Mesothelial cell of epicardium (in vitro differentiated cells): ENCODE measurements at regions not wholly inside any gene's neighbourhood (a gene's known extent, or its start where the extent isn't known, plus 50 kb on each side); places are given as distances from the start of the nearest gene placed in this dataset.

Source experiments
- DNase-seq, 2 experiments: peaks; one replicate each; pipeline ENCODE4 v3.0.0; 2021; ENCODE audit warnings: low spot score in 2 of 2; ENCODE audit not compliant: unreplicated experiment in 2 of 2
- H3K27ac Mint-ChIP-seq: 2 replicates; pipeline ENCODE4 v1.8.0; 2021; ENCODE audit warnings: mixed read lengths
- H3K27me3 Mint-ChIP-seq: 2 replicates; pipeline ENCODE4 v1.8.0; 2021; ENCODE audit warnings: low read depth, mixed read lengths
- H3K36me3 Mint-ChIP-seq: 2 replicates; pipeline ENCODE4 v1.8.0; 2021; ENCODE audit warnings: mixed read lengths
- H3K4me1 Mint-ChIP-seq: 2 replicates; pipeline ENCODE4 v1.8.0; 2021; ENCODE audit warnings: mixed read lengths
- H3K4me3 Mint-ChIP-seq: 2 replicates; pipeline ENCODE4 v1.8.0; 2021; ENCODE audit warnings: mild to moderate bottlenecking, moderate library complexity, mixed read lengths
- H3K9me3 Mint-ChIP-seq: 2 replicates; pipeline ENCODE4 v1.8.0; 2021; ENCODE audit warnings: mixed read lengths
- TF ChIP-seq, protein P1 (sequence below): fragments of 200-600 bp; sonication (generic); IDR thresholded peaks from one replicate; pipeline ENCODE4 v1.5.0; 2021; ENCODE audit warnings: antibody characterized with exemption; ENCODE audit not compliant: unreplicated experiment

DNA sequence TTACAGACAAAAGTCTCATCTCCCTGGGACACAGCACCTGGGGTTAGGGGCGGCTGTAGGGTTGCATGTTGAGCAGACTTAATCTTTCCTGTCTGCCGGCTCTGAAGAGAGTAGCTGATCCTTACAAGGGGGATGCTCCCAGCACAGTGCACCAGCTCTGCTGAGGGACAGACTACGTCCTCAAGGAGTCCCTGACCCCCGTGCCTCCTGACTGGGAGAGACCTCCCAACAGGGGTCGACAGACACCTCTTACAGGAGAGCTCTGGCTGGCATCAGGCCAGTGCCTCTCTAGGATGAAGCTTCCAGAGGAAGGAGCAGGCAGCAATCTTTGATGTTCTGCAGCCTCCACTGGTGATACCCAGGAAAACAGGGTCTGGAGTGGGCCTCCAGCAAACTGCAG lies 506.0 kb upstream of the FMR1 start:
- H3K4me1 Mint-ChIP-seq: no peaks in the 10 kb centered on the region
- no peak overlapping the region for H3K4me3 Mint-ChIP-seq
- peaks cover 24% of the 10 kb centered on the region for H3K9me3 Mint-ChIP-seq
- no peaks in the 10 kb centered on the region for H3K36me3 Mint-ChIP-seq
- no peak for DNase-seq
- H3K27me3 Mint-ChIP-seq: no peaks in the 10 kb centered on the region
- TF ChIP-seq, protein P1, sequence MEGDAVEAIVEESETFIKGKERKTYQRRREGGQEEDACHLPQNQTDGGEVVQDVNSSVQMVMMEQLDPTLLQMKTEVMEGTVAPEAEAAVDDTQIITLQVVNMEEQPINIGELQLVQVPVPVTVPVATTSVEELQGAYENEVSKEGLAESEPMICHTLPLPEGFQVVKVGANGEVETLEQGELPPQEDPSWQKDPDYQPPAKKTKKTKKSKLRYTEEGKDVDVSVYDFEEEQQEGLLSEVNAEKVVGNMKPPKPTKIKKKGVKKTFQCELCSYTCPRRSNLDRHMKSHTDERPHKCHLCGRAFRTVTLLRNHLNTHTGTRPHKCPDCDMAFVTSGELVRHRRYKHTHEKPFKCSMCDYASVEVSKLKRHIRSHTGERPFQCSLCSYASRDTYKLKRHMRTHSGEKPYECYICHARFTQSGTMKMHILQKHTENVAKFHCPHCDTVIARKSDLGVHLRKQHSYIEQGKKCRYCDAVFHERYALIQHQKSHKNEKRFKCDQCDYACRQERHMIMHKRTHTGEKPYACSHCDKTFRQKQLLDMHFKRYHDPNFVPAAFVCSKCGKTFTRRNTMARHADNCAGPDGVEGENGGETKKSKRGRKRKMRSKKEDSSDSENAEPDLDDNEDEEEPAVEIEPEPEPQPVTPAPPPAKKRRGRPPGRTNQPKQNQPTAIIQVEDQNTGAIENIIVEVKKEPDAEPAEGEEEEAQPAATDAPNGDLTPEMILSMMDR: no peak
- H3K27ac Mint-ChIP-seq: no peak overlapping the region

DNA sequence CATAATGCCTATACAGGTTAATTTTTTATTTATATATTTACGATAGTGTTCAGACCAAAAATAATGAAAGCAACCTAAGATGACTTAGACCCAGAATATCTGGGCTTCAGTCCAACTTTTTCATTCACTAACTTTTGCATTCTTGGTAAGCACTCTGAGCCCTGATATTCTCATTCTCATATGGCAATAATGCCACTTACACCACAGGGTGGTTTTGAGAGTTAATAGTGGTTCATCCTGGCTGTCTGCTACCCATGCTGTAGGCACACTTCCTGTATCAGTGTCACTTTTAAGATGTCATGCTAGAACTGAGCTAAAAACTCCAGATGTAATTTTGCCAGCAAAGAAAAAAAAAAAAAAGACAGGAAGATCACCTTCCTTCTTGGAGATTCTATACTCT lies 508.7 kb upstream of the FMR1 start:
- Mint-ChIP-seq H3K9me3 (peaks cover 35% of the 10 kb centered on the region), H3K4me3 (no peak overlapping the region), H3K27ac (no peak overlapping the region), H3K4me1 (no peaks in the 10 kb centered on the region), H3K36me3 (no peaks in the 10 kb centered on the region), H3K27me3 (no peaks in the 10 kb centered on the region)
- DNase-seq: no peak
- TF ChIP-seq, protein P1: no peak

DNA sequence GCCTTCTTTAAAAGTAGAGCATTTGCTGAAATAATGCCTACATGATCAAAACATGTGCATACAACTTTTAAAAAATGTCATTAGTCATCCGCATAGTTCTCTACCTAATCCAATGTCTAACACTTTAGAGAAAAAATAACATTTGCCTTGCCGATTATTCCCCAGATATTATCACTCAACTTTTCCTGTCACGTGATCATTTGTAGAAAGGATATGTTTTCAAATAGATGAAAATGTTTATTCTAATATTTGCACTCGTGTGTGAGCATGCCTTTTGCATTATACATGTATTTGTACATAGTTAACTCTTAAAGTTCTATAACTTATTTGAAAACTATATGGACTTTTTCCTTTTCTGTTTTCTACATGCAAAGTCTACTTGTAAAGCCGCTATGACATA lies 533.0 kb upstream of the FMR1 start:
- Mint-ChIP-seq H3K36me3 (no peaks in the 10 kb centered on the region), H3K9me3 (peaks cover 32% of the 10 kb centered on the region), H3K4me3 (no peak overlapping the region), H3K4me1 (peaks cover 1% of the 10 kb centered on the region), H3K27me3 (no peaks in the 10 kb centered on the region), H3K27ac (no peak overlapping the region)
- no peak for DNase-seq
- TF ChIP-seq, protein P1: no peak

DNA sequence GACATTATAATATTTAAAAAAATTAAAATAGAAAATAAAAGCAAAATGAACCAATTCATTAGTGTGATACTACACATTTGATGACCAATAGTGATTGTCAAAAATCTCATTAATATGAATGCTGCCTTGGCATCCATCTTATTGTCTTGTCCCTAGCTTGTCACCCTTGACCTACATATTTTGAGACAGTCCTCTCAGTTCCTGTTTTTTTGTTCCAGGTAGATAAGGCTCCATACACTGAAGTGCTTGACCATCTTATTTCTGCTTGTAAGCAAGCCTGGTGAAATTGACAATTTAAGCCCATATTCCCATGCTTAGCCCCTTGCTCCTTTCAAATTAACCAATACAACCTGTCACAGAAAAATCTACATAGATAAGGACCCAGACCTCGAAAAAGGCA lies 534.0 kb upstream of the FMR1 start:
- no peaks in the 10 kb centered on the region for H3K36me3 Mint-ChIP-seq
- H3K27me3 Mint-ChIP-seq: no peaks in the 10 kb centered on the region
- TF ChIP-seq, protein P1: no peak
- H3K4me3 Mint-ChIP-seq: no peak overlapping the region
- H3K27ac Mint-ChIP-seq: no peak overlapping the region
- no peak for DNase-seq
- H3K9me3 Mint-ChIP-seq: peaks cover 38% of the 10 kb centered on the region
- peaks cover 1% of the 10 kb centered on the region for H3K4me1 Mint-ChIP-seq

DNA sequence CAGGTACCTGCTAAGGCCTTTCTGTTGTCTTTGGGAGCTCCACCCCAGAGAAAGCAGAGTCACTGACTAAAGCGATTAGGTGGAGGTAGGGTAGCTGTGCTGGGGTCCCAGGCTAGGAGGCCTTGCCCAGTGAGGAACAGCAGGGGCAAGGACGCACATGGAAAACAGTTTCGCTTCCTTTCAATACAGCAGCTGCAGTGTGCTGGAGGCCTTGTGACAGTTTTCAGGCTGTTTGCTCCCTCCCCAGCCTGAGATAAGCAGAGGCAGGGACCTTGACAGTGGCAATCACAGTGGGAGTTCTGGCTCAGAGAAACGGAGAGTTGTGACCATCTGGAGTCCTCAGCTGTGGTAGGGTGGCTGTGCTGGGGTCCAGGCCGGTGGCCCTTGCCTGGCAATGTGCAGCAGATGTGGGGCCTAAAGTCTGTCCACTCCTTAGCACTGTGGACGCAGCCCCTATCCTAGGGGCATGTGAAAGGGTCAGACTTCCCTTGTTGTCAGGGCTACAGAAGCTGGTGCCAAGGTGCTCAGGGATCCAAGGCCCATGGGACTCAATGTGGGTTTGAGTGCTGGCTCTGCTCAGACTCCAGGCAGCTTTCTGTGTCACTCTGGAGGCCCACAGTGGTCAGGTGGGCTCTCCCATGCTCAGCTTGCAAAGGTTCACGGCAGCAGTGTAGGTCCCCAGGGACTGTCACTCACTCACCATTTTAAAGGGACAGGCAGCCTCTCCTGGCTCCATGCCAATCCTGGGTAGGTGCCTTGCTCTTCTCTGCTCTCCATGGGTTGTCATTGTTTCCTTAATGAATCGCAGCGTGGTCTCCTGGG lies 534.9 kb upstream of the FMR1 start:
- TF ChIP-seq, protein P1: no peak
- no peak overlapping the region for H3K4me3 Mint-ChIP-seq
- peaks cover 43% of the 10 kb centered on the region for H3K9me3 Mint-ChIP-seq
- H3K4me1 Mint-ChIP-seq: peaks cover 1% of the 10 kb centered on the region
- H3K27me3 Mint-ChIP-seq: no peaks in the 10 kb centered on the region
- no peak for DNase-seq
- H3K27ac Mint-ChIP-seq: no peak overlapping the region
- no peaks in the 10 kb centered on the region for H3K36me3 Mint-ChIP-seq
